SKM-1 (cell line): ENCODE measurements at regions not wholly inside any gene's neighbourhood (a gene's known extent, or its start where the extent isn't known, plus 50 kb on each side); places are given as distances from the start of the nearest gene placed in this dataset.
"Not testable (repeated sequence)": the region's sequence is repeated elsewhere in the genome, so short reads cannot be mapped to it uniquely, and the experiment has no call there.

Source experiments
- DNase-seq: peaks from one replicate; lab custom pipeline; 2025; ENCODE audit not compliant: unreplicated experiment; lab: John Stamatoyannopoulos, UW

- DNase-seq = no peak
These were observed 435.9 kb upstream of the PHF14 start for GRCh38 chr7:10537764-10538163.

- no peak for DNase-seq
These were observed 416.3 kb upstream of the PHF14 start for GRCh38 chr7:10557375-10557774.

DNA sequence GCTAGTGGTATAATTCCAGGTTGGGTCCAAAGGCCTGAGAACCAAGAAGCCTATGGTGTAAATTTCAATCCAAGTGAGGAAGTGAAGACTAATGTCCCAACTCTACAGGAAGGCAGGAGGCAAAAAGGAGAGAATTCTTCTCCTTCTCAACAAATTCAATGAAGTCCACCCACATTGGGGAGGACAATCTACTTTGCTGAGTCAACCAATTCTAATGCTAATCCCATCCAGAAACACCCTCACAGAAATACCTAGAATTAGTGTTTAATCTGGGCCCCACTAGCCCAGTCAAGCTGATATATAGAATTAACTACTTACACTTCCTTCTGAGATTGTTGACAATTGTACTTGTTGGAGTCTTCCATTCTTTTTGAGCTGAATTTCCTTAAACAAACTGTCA, 413.2 kb upstream of the PHF14 start:
- DNase-seq = no peak

GRCh38 chr7:10568891-10569290, 404.8 kb upstream of the PHF14 start:
- no peak for DNase-seq

DNA sequence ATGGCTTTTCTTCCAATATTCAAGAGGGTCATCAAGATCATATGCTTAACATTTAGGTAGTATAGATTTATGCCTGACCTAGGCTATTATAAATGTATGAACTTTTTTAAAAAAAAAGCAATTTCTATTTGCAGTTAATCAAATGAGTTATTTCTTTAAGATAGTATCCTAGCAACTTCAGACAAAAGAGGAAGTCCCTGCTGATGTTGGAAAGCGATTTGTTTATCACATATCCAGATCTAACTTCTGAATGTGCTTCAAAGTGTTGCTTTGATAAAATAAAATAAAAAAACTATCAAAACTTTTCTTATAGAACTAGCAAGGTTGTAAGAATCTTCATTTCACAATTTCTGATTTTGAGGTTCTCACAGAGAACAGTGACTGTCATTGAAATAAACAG, 401.9 kb upstream of the PHF14 start:
- DNase-seq = no peak

- no peak for DNase-seq
These were observed 395.8 kb upstream of the PHF14 start for GRCh38 chr7:10577866-10578374.

DNA sequence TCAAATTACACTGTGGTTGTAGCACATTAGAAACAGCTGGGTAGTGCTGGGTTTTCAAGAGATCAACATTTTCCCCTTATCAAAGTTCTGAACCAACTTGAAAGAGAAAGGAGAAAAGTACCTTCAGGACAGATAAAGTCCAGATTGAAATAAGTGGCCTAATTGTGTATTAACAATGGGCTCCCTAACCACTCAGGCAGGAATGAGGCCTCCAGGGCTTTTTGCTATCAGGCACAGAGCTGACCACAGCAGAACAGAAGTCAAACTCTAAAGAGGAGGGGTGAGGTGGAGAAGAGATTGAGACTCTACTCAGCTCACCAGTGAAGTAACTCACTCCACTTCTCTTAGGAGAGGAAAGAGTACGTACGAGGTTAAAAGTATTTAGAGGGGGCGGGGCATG, 394.1 kb upstream of the PHF14 start:
- DNase-seq = no peak

- no peak for DNase-seq
These were observed 388.8 kb upstream of the PHF14 start for GRCh38 chr7:10584886-10585285.

GRCh38 chr7:10588084-10588483, 385.6 kb upstream of the PHF14 start:
- no peak for DNase-seq

- DNase-seq = no peak
These were observed 381.1 kb upstream of the PHF14 start for GRCh38 chr7:10592604-10593003.

GRCh38 chr7:10593080-10593479, 380.6 kb upstream of the PHF14 start:
- DNase-seq = no peak

- no peak for DNase-seq
These were observed 376.8 kb upstream of the PHF14 start for GRCh38 chr7:10596827-10597226.

DNA sequence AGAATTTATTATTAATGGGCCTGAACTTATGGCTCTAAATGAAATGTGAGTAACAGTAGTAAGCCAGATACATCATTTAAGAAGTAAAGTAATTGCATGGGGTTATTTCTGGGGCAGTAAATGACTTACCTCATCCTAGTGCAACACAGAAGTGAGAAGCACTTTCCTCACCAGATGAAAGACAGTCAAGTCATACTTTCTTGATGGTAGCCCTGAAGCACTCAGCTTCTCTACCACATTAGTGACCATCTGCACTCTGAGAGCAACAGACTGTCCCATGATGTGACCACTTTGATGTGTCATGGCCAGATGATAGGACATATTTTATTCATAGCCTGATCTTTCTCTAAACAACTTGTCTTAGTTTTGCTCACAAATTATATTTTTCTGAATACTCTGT, 369.5 kb upstream of the PHF14 start:
- no peak for DNase-seq

DNA sequence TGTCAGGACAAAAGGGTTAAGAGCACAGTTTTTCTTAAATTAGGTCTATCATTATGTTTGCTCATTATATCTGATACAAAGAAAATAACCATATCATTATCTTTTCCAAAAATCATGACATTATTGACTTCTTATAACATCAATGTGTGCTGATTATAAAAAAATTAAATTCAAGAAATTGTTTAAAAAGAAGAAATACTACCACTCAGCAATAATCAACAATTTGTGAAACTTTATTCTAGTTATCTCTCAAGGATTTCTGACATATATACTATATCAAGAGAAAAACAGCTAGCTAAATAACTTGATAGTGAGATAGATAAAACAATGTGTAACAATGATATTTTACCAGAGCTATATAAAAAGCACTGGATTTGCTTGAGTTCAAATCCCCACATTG, 360.7 kb upstream of the PHF14 start:
- no peak for DNase-seq

DNA sequence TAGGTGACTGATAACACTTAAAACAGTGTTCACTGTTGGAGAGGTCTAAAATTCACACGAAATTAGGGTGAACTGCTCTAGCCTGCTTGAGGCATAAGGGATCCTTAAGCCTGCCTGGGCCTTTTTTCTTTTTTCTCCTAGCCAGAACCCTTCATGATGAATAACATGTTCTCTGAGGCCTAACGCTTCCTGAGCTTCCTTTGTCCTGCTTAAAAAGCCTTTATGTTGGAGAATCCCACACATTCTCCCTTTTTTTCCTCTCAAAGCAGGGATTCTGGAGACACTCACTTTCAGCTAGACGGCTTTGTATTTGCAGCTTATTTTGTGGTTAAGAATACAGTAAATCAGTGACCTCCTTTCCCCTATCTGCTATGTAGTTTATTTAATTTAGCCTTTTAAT, 354.7 kb upstream of the PHF14 start:
- no peak for DNase-seq

- no peak for DNase-seq
These were observed 341.0 kb upstream of the PHF14 start for GRCh38 chr7:10632712-10633111.

DNA sequence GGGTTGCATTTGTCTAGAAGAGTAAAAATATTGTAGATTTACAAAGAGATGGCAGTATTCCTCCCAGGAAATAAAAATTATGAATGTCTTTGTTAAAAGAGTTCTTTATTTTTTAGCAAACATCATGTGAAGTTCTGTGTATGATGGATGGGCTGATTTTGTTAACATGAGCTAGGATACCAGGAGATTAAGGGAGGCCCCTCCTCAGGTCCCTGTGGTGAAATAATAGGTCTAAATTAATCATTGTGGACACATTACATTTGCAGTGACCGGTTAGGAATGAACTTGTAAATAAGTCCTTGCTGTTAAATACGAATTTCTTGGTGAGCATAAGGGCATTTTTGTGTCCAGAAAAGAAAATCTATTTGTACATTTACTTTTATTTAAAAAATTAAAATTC, 339.4 kb upstream of the PHF14 start:
- DNase-seq = no peak

- DNase-seq = no peak
These were observed 335.7 kb upstream of the PHF14 start for GRCh38 chr7:10637991-10638390.

- no peak for DNase-seq
These were observed 330.1 kb upstream of the PHF14 start for GRCh38 chr7:10643545-10643944.

DNA sequence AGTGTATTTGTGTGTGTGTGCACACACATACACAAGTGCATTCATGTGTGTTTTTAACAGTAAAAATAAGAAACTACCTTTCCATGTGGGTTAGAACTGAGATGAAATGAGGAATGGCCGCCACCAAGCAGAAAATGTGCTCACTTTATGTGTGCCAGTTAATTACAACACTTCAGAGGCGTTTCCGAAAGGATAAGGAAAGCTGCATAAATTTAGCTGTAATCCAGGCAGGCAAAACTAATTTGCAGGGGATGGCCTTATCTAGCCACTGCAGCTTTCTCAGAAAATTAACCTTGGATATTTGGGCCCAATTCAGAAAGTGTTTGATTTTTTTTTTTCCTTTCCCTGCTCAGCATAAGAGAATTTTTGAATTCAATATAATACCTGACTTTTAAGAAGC, 328.8 kb upstream of the PHF14 start:
- no peak for DNase-seq

GRCh38 chr7:10646194-10646593, 327.5 kb upstream of the PHF14 start:
- DNase-seq = peak; percentile 13

GRCh38 chr7:10648289-10648688, 325.4 kb upstream of the PHF14 start:
- DNase-seq = no peak

- not testable (repeated sequence) for DNase-seq
These were observed 324.6 kb upstream of the PHF14 start for GRCh38 chr7:10649120-10649519.

DNA sequence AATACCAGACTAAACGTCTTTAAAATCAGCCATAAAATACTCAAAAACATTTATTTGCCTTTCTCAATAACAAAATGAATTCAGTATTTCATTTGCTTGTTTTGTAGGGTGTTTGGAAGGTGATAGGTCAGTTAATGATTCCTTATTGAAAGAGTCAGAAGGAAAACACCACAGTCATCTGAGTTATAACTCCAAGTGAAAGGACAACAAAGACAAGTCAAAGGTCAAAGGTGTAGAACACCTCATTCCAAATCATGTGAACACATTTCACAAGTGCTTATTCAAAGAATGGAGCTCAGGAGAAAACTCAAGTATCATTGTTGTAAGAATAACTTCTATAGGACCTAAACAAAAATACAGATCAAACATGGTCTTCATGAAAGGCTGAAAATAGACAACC, 318.6 kb upstream of the PHF14 start:
- no peak for DNase-seq
